GM12891 (cell line): ENCODE measurements at regions not wholly inside any gene's neighbourhood (a gene's known extent, or its start where the extent isn't known, plus 50 kb on each side); places are given as distances from the start of the nearest gene placed in this dataset.

Experiments
- PAX5 ChIP-seq: IDR thresholded peaks from 2 replicates; pipeline ENCODE4 v1.6.1; 2011; ENCODE audit warnings: low read length, moderate library complexity, mild to moderate bottlenecking; ENCODE audit not compliant: insufficient read depth, severe bottlenecking
- POLR2A ChIP-seq: IDR thresholded peaks from 2 replicates; pipeline ENCODE4 v1.6.1; 2011; ENCODE audit warnings: low read depth, low read length, control low read depth
- POLR2AphosphoS5 ChIP-seq: IDR thresholded peaks from 2 replicates; pipeline ENCODE4 v1.6.1; 2011; ENCODE audit warnings: low read depth, low read length, control low read depth
- TAF1 ChIP-seq: IDR thresholded peaks from 2 replicates; pipeline ENCODE4 v1.6.1; 2011; ENCODE audit warnings: low read depth, low read length, control low read depth

DNA sequence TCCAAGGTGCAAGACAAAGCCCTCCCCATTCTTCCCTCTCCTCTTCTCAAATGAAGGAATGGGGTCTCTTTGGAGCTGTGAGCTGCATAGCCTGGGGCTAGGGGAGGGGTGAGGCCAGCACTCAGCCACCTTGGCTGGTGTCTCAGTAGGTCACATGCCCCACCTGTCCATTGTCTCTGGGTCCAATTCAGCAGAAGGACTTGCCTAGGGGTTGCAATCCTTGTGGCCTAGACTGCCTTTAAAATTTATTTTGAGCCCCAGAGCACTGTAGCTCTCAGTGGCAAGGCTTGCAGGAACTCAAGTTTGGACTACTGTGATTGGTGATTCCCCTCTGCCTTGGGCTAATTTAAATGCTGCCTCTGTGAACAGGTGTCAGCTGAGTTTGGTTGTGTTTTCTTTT is 336.7 kb downstream of the DDX10 start:
- TF ChIP-seq POLR2A = no peak
- no peak for TF ChIP-seq POLR2AphosphoS5
- no peak for TF ChIP-seq TAF1
- no peak for TF ChIP-seq PAX5
